ENCODE measurements at regions not wholly inside any gene's neighbourhood (a gene's known extent, or its start where the extent isn't known, plus 50 kb on each side); places are given as distances from the start of the nearest gene placed in this dataset.

- no peak for FAIRE-seq
- 96% methylated on average over 2 of the region's 2 CpGs; no CpG with 5 or more reads in 1 of the 2 experiments for WGBS, 2 experiments (ENCODE audit: extremely low coverage in 1 of 2, insufficient coverage in 1 of 2, insufficient read length in 1 of 2, insufficient replicate concordance in 2 of 2, low coverage in 1 of 2, low lambda C conversion rate in 2 of 2, missing lambda C conversion rate in 1 of 2)
- no peak for TF ChIP-seq ATF3 (IDR thresholded peaks at IDR 0.05; ENCODE audit: insufficient read depth, low read depth, low read length)
- TF ChIP-seq BCL11A (IDR thresholded peaks at IDR 0.05; ENCODE audit: low read depth in 2 of 2, low read length in 2 of 2), result no peak
- no peak for TF ChIP-seq SIX5 (IDR thresholded peaks at IDR 0.05; ENCODE audit: low read depth, low read length)
- TF ChIP-seq SP1 (IDR thresholded peaks at IDR 0.05; ENCODE audit: low read depth, low read length), result no peak
- TF ChIP-seq EZH2 (IDR thresholded peaks at IDR 0.05; ENCODE audit: low read depth, low read length, severe bottlenecking), result no peak
- TF ChIP-seq BACH1 (IDR thresholded peaks at IDR 0.05; ENCODE audit: low read length), result no peak
- no peak for TF ChIP-seq FOSL1 (IDR thresholded peaks at IDR 0.05; ENCODE audit: insufficient read depth, low read depth, low read length)
- TF ChIP-seq KDM4A (IDR thresholded peaks at IDR 0.05; ENCODE audit: low read depth, low read length, severe bottlenecking), result no peak
- no peak for TF ChIP-seq MAFK (IDR thresholded peaks at IDR 0.05; ENCODE audit: low read depth, low read length)
Observed at GRCh38 chr7:17016402-17017010, 134.7 kb upstream of the AGR3 start.

More at GRCh38 chr7:17016402-17017010, 134.7 kb upstream of the AGR3 start:
- H4K5ac ChIP-seq (ENCODE audit: insufficient read length, low read depth, low read length), result no peak overlapping the region
- H3K56ac ChIP-seq (replicated peaks; ENCODE audit: insufficient read length, low read depth, low read length), result no peak overlapping the region
- H3K4me3 ChIP-seq (ENCODE audit: extremely low read depth in 1 of 4, insufficient read depth in 2 of 4, low read depth in 3 of 4, low read length in 4 of 4), result no peak overlapping the region
- no peak overlapping the region for H3K14ac ChIP-seq (ENCODE audit: insufficient read length)
- no peaks in the 10 kb centered on the region for H3K79me1 ChIP-seq (ENCODE audit: low read depth, low read length)
- no peak overlapping the region for H3K4me2 ChIP-seq (ENCODE audit: insufficient read depth in 1 of 2, low read depth in 2 of 2, low read length in 2 of 2)
- H3K4me1 ChIP-seq (replicated peaks in 1 of 4; ENCODE audit: control insufficient read depth in 3 of 4, insufficient read depth in 4 of 4, low read length in 3 of 4), result no peaks in the 10 kb centered on the region
- no peak overlapping the region for H4K91ac ChIP-seq (replicated peaks; ENCODE audit: insufficient read length, low read length)
- H3K23me2 ChIP-seq (ENCODE audit: low read depth, low read length), result no peaks in the 10 kb centered on the region; the same call in 1 of the 2 replicates
- no peak overlapping the region for H3K18ac ChIP-seq (ENCODE audit: extremely low read depth, low read length)
- no peak overlapping the region for H3K9ac ChIP-seq (replicated peaks in 1 of 4; ENCODE audit: extremely low read depth in 1 of 4, low read depth in 3 of 4, low read length in 3 of 4)
- no peaks in the 10 kb centered on the region for H3K27me3 ChIP-seq (replicated peaks in 1 of 4; ENCODE audit: control insufficient read depth in 3 of 4, extremely low read depth in 1 of 4, insufficient read depth in 3 of 4, low read length in 3 of 4)
- no peak overlapping the region for H2AK5ac ChIP-seq (ENCODE audit: low read depth, low read length)
- ChIA-PET POLR2A (ENCODE audit: partially characterized antibody) (no interaction called here), CTCF (ENCODE audit: partially characterized antibody) (interaction anchor here (1.1 to 1.2 kb wide), 2 partner anchors 9 to 69 kb away, joined by 3 read pairs; no protein-coding TSS in a partner anchor)
- no peak overlapping the region for H2AFZ ChIP-seq (ENCODE audit: low read length)
- DNase-seq (ENCODE audit: low read depth in 1 of 2, low spot score in 2 of 2), result no peak
- no peaks in the 10 kb centered on the region for H3K79me2 ChIP-seq (ENCODE audit: control insufficient read depth in 1 of 2, insufficient read depth in 2 of 2, low read length in 2 of 2)
- no peak overlapping the region for H4K8ac ChIP-seq (ENCODE audit: extremely low read depth, insufficient read depth, low read length)
- H4K20me1 ChIP-seq (replicated peaks in 1 of 2; ENCODE audit: control insufficient read depth in 1 of 2, insufficient read depth in 2 of 2, low read length in 2 of 2), result no peaks in the 10 kb centered on the region
- H2BK15ac ChIP-seq (ENCODE audit: low read length), result no peak overlapping the region
- no peak overlapping the region for H2BK5ac ChIP-seq (ENCODE audit: low read depth, low read length)
- no peaks in the 10 kb centered on the region for H3K9me3 ChIP-seq (ENCODE audit: insufficient read depth in 2 of 2, low read depth in 1 of 2, low read length in 1 of 2)
- H3K27ac ChIP-seq (ENCODE audit: low read depth, low read length), result no peak overlapping the region
- no peak overlapping the region for H2BK12ac ChIP-seq (ENCODE audit: low read depth, low read length)
- no peak overlapping the region for H3K4ac ChIP-seq (replicated peaks; ENCODE audit: insufficient read length, low read depth, low read length)
- no peak overlapping the region for H3K23ac ChIP-seq (ENCODE audit: insufficient read length)
- H3K36me3 ChIP-seq (ENCODE audit: control insufficient read depth in 2 of 4, insufficient read depth in 4 of 4, low read length in 3 of 4), result no peaks in the 10 kb centered on the region
- H2BK120ac ChIP-seq (replicated peaks; ENCODE audit: low read depth, low read length), result no peak overlapping the region
- H2BK20ac ChIP-seq (ENCODE audit: low read length), result no peak overlapping the region
